ENCODE measurements at regions not wholly inside any gene's neighbourhood (a gene's known extent, or its start where the extent isn't known, plus 50 kb on each side); places are given as distances from the start of the nearest gene placed in this dataset.

GRCh38 chr4:165726831-165727230 lies 146.2 kb upstream of the TLL1 start:
- no peak overlapping the region for H3K27ac ChIP-seq (ENCODE audit: poor library complexity, severe bottlenecking)
- no peak for TF ChIP-seq CTCF (IDR thresholded peaks at IDR 0.05; ENCODE audit: poor library complexity, severe bottlenecking)
- ATAC-seq (ENCODE audit: low read depth) (no peak), DNase-seq (ENCODE audit: low spot score) (no peak)
- peaks cover 5% of the 10 kb centered on the region for H3K4me1 ChIP-seq (ENCODE audit: insufficient read depth, poor library complexity, severe bottlenecking)
- no peak overlapping the region for H3K4me3 ChIP-seq (ENCODE audit: severe bottlenecking)
- H3K27me3 ChIP-seq (ENCODE audit: insufficient read depth, poor library complexity, severe bottlenecking) = no peaks in the 10 kb centered on the region
- no peaks in the 10 kb centered on the region for H3K9me3 ChIP-seq (ENCODE audit: severe bottlenecking)
- no peaks in the 10 kb centered on the region for H3K36me3 ChIP-seq (ENCODE audit: low read depth)

GRCh38 chr4:165737309-165737972 lies 135.6 kb upstream of the TLL1 start:
- Histone ChIP-seq H3K9me3 (ENCODE audit: severe bottlenecking) (no peaks in the 10 kb centered on the region), H3K4me3 (ENCODE audit: severe bottlenecking) (no peak overlapping the region), H3K36me3 (ENCODE audit: low read depth) (no peaks in the 10 kb centered on the region), H3K4me1 (ENCODE audit: insufficient read depth, poor library complexity, severe bottlenecking) (peaks cover 32% of the 10 kb centered on the region), H3K27ac (ENCODE audit: poor library complexity, severe bottlenecking) (peak overlapping the region; percentile 72), H3K27me3 (ENCODE audit: insufficient read depth, poor library complexity, severe bottlenecking) (no peaks in the 10 kb centered on the region)
- ATAC-seq (ENCODE audit: low read depth) = no peak
- no peak for TF ChIP-seq CTCF (IDR thresholded peaks at IDR 0.05; ENCODE audit: poor library complexity, severe bottlenecking)
- DNase-seq (ENCODE audit: low spot score) = no peak

- DNase-seq (ENCODE audit: low spot score) (no peak), ATAC-seq (ENCODE audit: low read depth) (peak; percentile 85)
- Histone ChIP-seq H3K9me3 (ENCODE audit: severe bottlenecking) (no peaks in the 10 kb centered on the region), H3K27me3 (ENCODE audit: insufficient read depth, poor library complexity, severe bottlenecking) (no peaks in the 10 kb centered on the region), H3K36me3 (ENCODE audit: low read depth) (no peaks in the 10 kb centered on the region), H3K4me1 (ENCODE audit: insufficient read depth, poor library complexity, severe bottlenecking) (peaks cover 32% of the 10 kb centered on the region), H3K4me3 (ENCODE audit: severe bottlenecking) (no peak overlapping the region), H3K27ac (ENCODE audit: poor library complexity, severe bottlenecking) (peak overlapping the region; percentile 72)
- no peak for TF ChIP-seq CTCF (IDR thresholded peaks at IDR 0.05; ENCODE audit: poor library complexity, severe bottlenecking)
Measured at GRCh38 chr4:165738571-165738970, 134.5 kb upstream of the TLL1 start.

- ATAC-seq (ENCODE audit: low read depth) (no peak), DNase-seq (ENCODE audit: low spot score) (no peak)
- Histone ChIP-seq H3K4me3 (ENCODE audit: severe bottlenecking) (no peak overlapping the region), H3K4me1 (ENCODE audit: insufficient read depth, poor library complexity, severe bottlenecking) (peaks cover 32% of the 10 kb centered on the region), H3K27me3 (ENCODE audit: insufficient read depth, poor library complexity, severe bottlenecking) (no peaks in the 10 kb centered on the region), H3K36me3 (ENCODE audit: low read depth) (no peaks in the 10 kb centered on the region), H3K27ac (ENCODE audit: poor library complexity, severe bottlenecking) (peak overlapping the region; percentile 35), H3K9me3 (ENCODE audit: severe bottlenecking) (no peaks in the 10 kb centered on the region)
- TF ChIP-seq CTCF (IDR thresholded peaks at IDR 0.05; ENCODE audit: poor library complexity, severe bottlenecking) = no peak
Measured at GRCh38 chr4:165740911-165741310, 132.1 kb upstream of the TLL1 start.

GRCh38 chr4:165743422-165743821 lies 129.6 kb upstream of the TLL1 start:
- no peak for DNase-seq (ENCODE audit: low spot score)
- Histone ChIP-seq H3K4me3 (ENCODE audit: severe bottlenecking) (no peak overlapping the region), H3K27ac (ENCODE audit: poor library complexity, severe bottlenecking) (no peak overlapping the region), H3K27me3 (ENCODE audit: insufficient read depth, poor library complexity, severe bottlenecking) (no peaks in the 10 kb centered on the region), H3K4me1 (ENCODE audit: insufficient read depth, poor library complexity, severe bottlenecking) (peaks cover 22% of the 10 kb centered on the region), H3K36me3 (ENCODE audit: low read depth) (no peaks in the 10 kb centered on the region), H3K9me3 (ENCODE audit: severe bottlenecking) (no peaks in the 10 kb centered on the region)
- ATAC-seq (ENCODE audit: low read depth) = no peak
- no peak for TF ChIP-seq CTCF (IDR thresholded peaks at IDR 0.05; ENCODE audit: poor library complexity, severe bottlenecking)

Data from RWPE2 (cell line).